Neuronal stem cell (in vitro differentiated cells): ENCODE measurements at regions not wholly inside any gene's neighbourhood (a gene's known extent, or its start where the extent isn't known, plus 50 kb on each side); places are given as distances from the start of the nearest gene placed in this dataset.
"Not testable (repeated sequence)": the region's sequence is repeated elsewhere in the genome, so short reads cannot be mapped to it uniquely, and the experiment has no call there.

Source experiments
- DNase-seq: peaks from one replicate; pipeline ENCODE4 v3.0.0-alpha.2; 2013; ENCODE audit warnings: low spot score
- H2AFZ ChIP-seq: one replicate; pipeline ENCODE4 v1.6.1; 2013; ENCODE audit warnings: mild to moderate bottlenecking, low read length, inconsistent platforms
- H2AK5ac ChIP-seq: 2 replicates; pipeline ENCODE4 v1.6.1; 2013; ENCODE audit warnings: low read depth, mild to moderate bottlenecking, inconsistent platforms, low read length, moderate library complexity, mixed read lengths
- H2BK120ac ChIP-seq: 2 replicates; pipeline ENCODE4 v1.6.1; 2013; ENCODE audit warnings: low read depth, mild to moderate bottlenecking, inconsistent platforms, low read length, moderate library complexity, mixed read lengths
- H2BK12ac ChIP-seq: one replicate; pipeline ENCODE4 v1.6.1; 2013; ENCODE audit warnings: low read length, inconsistent platforms
- H2BK15ac ChIP-seq: 2 replicates; pipeline ENCODE4 v1.6.1; 2013; ENCODE audit warnings: mild to moderate bottlenecking, low read length, inconsistent platforms, mixed read lengths
- H2BK5ac ChIP-seq: one replicate; pipeline ENCODE4 v1.6.1; 2013; ENCODE audit warnings: inconsistent platforms, mild to moderate bottlenecking, low read length, moderate library complexity
- H3K14ac ChIP-seq: one replicate; pipeline ENCODE4 v1.6.1; 2013; ENCODE audit warnings: low read length, inconsistent platforms
- H3K18ac ChIP-seq: 2 replicates; pipeline ENCODE4 v1.6.1; 2013; ENCODE audit warnings: low read length, inconsistent platforms
- H3K23ac ChIP-seq: 2 replicates; pipeline ENCODE4 v1.6.1; 2013; ENCODE audit warnings: low read depth, mild to moderate bottlenecking, mixed read lengths, low read length, inconsistent platforms; ENCODE audit not compliant: poor library complexity
- H3K27ac ChIP-seq: replicated peaks from 3 replicates; pipeline ENCODE4 v1.5.1; 2013; ENCODE audit warnings: low read length, inconsistent platforms
- H3K27me3 ChIP-seq, 3 experiments: 2 replicates each; pipeline ENCODE4 v1.6.1; 2013; ENCODE audit warnings: low read length in 3 of 3, mild to moderate bottlenecking in 2 of 3, inconsistent platforms in 1 of 3, low read depth in 1 of 3, mixed read lengths in 1 of 3, moderate library complexity in 1 of 3; ENCODE audit not compliant: control insufficient read depth in 3 of 3, insufficient read depth in 3 of 3
- H3K36me3 ChIP-seq, 2 donors: replicated peaks in 1 of 2; 2 replicates each; pipeline ENCODE4 v1.6.1; 2013; ENCODE audit warnings: low read length in 2 of 2; ENCODE audit not compliant: control insufficient read depth in 2 of 2, insufficient read depth in 2 of 2
- H3K4ac ChIP-seq: 2 replicates; pipeline ENCODE4 v1.6.1; 2013; ENCODE audit warnings: inconsistent platforms, mild to moderate bottlenecking, low read length, moderate library complexity
- H3K4me1 ChIP-seq, 2 donors: 1 replicate in 1 of 2; 2 replicates in 1 of 2; pipeline ENCODE4 v1.6.1; 2013; ENCODE audit warnings: low read length in 2 of 2, low read depth in 1 of 2; ENCODE audit not compliant: control insufficient read depth in 2 of 2, insufficient read depth in 1 of 2
- H3K4me2 ChIP-seq: one replicate; pipeline ENCODE4 v1.6.1; 2013; ENCODE audit warnings: mild to moderate bottlenecking, low read length, inconsistent platforms; ENCODE audit not compliant: insufficient read depth, poor library complexity, severe bottlenecking
- H3K4me3 ChIP-seq, 2 donors: 2 replicates each; pipeline ENCODE4 v1.5.1; 2013; ENCODE audit warnings: low read length in 2 of 2, mild to moderate bottlenecking in 2 of 2, inconsistent platforms in 1 of 2, moderate library complexity in 1 of 2
- H3K79me1 ChIP-seq: one replicate; pipeline ENCODE4 v1.6.1; 2013; ENCODE audit warnings: low read depth, mild to moderate bottlenecking, inconsistent platforms, low read length, moderate library complexity
- H3K9ac ChIP-seq: one replicate; pipeline ENCODE4 v1.6.1; 2013; ENCODE audit warnings: mild to moderate bottlenecking, low read depth, low read length, inconsistent platforms; ENCODE audit not compliant: poor library complexity
- H3K9me3 ChIP-seq, 2 donors: replicated peaks in 1 of 2; 2 replicates each; pipeline versions ENCODE3 to v1.6.1; 2013; ENCODE audit warnings: low read length in 2 of 2, mild to moderate bottlenecking in 2 of 2, inconsistent platforms in 1 of 2, low read depth in 1 of 2, mixed read lengths in 1 of 2, moderate library complexity in 1 of 2; ENCODE audit not compliant: control insufficient read depth in 2 of 2, insufficient read depth in 1 of 2
- H4K8ac ChIP-seq: one replicate; pipeline ENCODE4 v1.6.1; 2013; ENCODE audit warnings: low read depth, mild to moderate bottlenecking, inconsistent platforms, low read length, moderate library complexity
- H4K91ac ChIP-seq: one replicate; pipeline ENCODE4 v1.6.1; 2013; ENCODE audit warnings: low read length, low read depth, mild to moderate bottlenecking, inconsistent platforms; ENCODE audit not compliant: poor library complexity
- WGBS, 2 donors: extraction: QIAGEN DNeasy Blood & Tissue Kit; methylation state at CpG; one replicate each; pipeline ENCODE4 v1.1.7; 2013; ENCODE audit warnings: missing lambda C conversion rate in 2 of 2, mixed read lengths in 1 of 2; ENCODE audit not compliant: insufficient read length in 2 of 2, insufficient replicate concordance in 1 of 2; ENCODE audit errors: extremely low coverage in 2 of 2; 5-methylcytosine and 5-hydroxymethylcytosine counted together

DNA sequence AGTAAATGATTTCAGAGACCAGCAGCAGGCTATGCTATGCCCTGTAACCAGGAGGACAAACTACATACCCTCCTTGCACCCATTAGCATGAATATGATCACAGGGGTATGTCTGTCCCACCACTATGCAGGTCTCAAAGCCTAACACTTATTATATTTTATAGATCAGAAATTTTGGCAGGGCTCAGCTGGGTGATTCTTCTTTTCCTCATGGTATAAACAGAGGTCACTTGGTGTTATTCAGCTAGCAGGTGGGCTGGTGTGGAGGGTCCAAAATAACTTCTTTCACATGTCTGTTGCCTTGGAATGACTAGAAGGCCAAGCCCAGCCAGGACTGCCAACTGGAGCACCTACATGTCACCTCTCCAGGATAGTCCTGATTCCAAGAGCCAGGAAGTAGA is 252.9 kb downstream of the ARHGAP12 start:
- no peak overlapping the region for H3K14ac ChIP-seq
- no peak overlapping the region for H2AK5ac ChIP-seq
- peaks cover 15 to 17% of the 10 kb centered on the region in 2 donors for H3K4me1 ChIP-seq
- no peak overlapping the region for H2BK5ac ChIP-seq
- no peak overlapping the region for H3K4ac ChIP-seq
- H3K4me2 ChIP-seq = no peak overlapping the region
- no peak overlapping the region for H3K27ac ChIP-seq
- no peak overlapping the region for H2AFZ ChIP-seq
- H3K4me3 ChIP-seq = no peak overlapping the region
- H2BK120ac ChIP-seq = no peak overlapping the region
- H3K9me3 ChIP-seq = peaks cover 8 to 19% of the 10 kb centered on the region in 2 donors
- no peak overlapping the region for H3K18ac ChIP-seq
- DNase-seq = no peak
- no peak overlapping the region for H2BK12ac ChIP-seq
- H3K9ac ChIP-seq = no peak overlapping the region
- H4K91ac ChIP-seq = no peak overlapping the region
- H4K8ac ChIP-seq = no peak overlapping the region
- H2BK15ac ChIP-seq = no peak overlapping the region
- H3K36me3 ChIP-seq = no peaks in the 10 kb centered on the region
- H3K27me3 ChIP-seq = no peaks in the 10 kb centered on the region
- H3K79me1 ChIP-seq = no peaks in the 10 kb centered on the region
- H3K23ac ChIP-seq = no peak overlapping the region

GRCh38 chr10:31669357-31669756 is 259.3 kb downstream of the ARHGAP12 start:
- no peak overlapping the region for H3K14ac ChIP-seq
- no peak overlapping the region for H2BK120ac ChIP-seq
- H3K18ac ChIP-seq = no peak overlapping the region
- H3K4ac ChIP-seq = no peak overlapping the region
- H3K27me3 ChIP-seq = peaks cover 0 to 5% (median 0%) of the 10 kb centered on the region in 3 experiments
- H2BK15ac ChIP-seq = no peak overlapping the region
- no peaks in the 10 kb centered on the region for H3K36me3 ChIP-seq
- no peak overlapping the region for H3K9ac ChIP-seq
- no peak overlapping the region for H3K4me3 ChIP-seq
- no peak overlapping the region for H4K91ac ChIP-seq
- H3K79me1 ChIP-seq = no peaks in the 10 kb centered on the region
- no peak overlapping the region for H3K23ac ChIP-seq
- no CpG with 5 or more reads among the region's 1 CpG for WGBS, 2 donors
- H3K4me2 ChIP-seq = no peak overlapping the region
- H2BK12ac ChIP-seq = no peak overlapping the region
- H3K9me3 ChIP-seq = peaks cover 0 to 10% of the 10 kb centered on the region in 2 donors
- H2BK5ac ChIP-seq = no peak overlapping the region
- H2AFZ ChIP-seq = no peak overlapping the region
- H3K27ac ChIP-seq = no peak overlapping the region
- no peak overlapping the region for H4K8ac ChIP-seq
- H3K4me1 ChIP-seq = no peaks in the 10 kb centered on the region
- DNase-seq = no peak
- no peak overlapping the region for H2AK5ac ChIP-seq

GRCh38 chr10:31668326-31668725 is 260.3 kb downstream of the ARHGAP12 start:
- H3K9me3 ChIP-seq = peaks cover 0 to 4% of the 10 kb centered on the region in 2 donors
- no peak overlapping the region for H3K27ac ChIP-seq
- no peak for DNase-seq
- H3K4me2 ChIP-seq = no peak overlapping the region
- H4K8ac ChIP-seq = no peak overlapping the region
- no peak overlapping the region for H2BK15ac ChIP-seq
- peaks cover 0 to 5% (median 0%) of the 10 kb centered on the region in 3 experiments for H3K27me3 ChIP-seq
- no peak overlapping the region for H2BK5ac ChIP-seq
- H3K23ac ChIP-seq = no peak overlapping the region
- no peaks in the 10 kb centered on the region for H3K79me1 ChIP-seq
- H3K14ac ChIP-seq = no peak overlapping the region
- H3K18ac ChIP-seq = no peak overlapping the region
- H3K4me3 ChIP-seq = no peak overlapping the region
- no peak overlapping the region for H3K4ac ChIP-seq
- H2AK5ac ChIP-seq = no peak overlapping the region
- no peak overlapping the region for H3K9ac ChIP-seq
- no peak overlapping the region for H2BK120ac ChIP-seq
- H4K91ac ChIP-seq = no peak overlapping the region
- peaks cover 0 to 2% of the 10 kb centered on the region in 2 donors for H3K4me1 ChIP-seq
- H3K36me3 ChIP-seq = no peaks in the 10 kb centered on the region
- H2BK12ac ChIP-seq = no peak overlapping the region
- H2AFZ ChIP-seq = no peak overlapping the region

DNA sequence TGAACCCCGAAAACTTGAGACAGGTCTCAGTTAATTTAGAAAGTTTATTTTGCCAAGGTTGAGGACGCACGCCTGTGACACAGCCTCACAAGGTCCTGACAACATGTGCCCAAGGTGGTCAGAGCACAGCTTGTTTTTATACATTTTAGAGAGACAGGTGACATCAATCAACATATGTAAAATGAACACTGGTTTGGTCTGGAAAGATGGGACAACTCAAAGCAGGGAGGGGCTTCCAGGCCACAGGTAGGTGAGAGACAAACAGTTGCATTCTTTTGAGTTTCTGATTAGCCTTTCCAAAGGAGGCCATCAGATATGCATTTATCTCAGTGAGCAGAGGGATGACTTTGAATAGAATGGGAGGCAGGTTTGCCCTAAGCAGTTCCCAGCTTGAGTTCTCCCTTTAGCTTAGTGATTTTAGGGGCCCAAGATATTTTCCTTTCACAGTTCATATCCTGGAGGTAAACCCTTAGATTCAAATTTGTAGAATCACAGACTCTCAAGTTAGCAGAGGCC is 262.8 kb downstream of the ARHGAP12 start:
- not testable (repeated sequence) for H3K9me3 ChIP-seq, H3K4ac ChIP-seq, H4K8ac ChIP-seq, H3K4me2 ChIP-seq, H4K91ac ChIP-seq, H2BK120ac ChIP-seq, H2AK5ac ChIP-seq, H3K14ac ChIP-seq, H3K4me1 ChIP-seq, H3K9ac ChIP-seq, H2BK15ac ChIP-seq, H3K4me3 ChIP-seq, H2BK5ac ChIP-seq, H2BK12ac ChIP-seq, H3K79me1 ChIP-seq, H2AFZ ChIP-seq, H3K27me3 ChIP-seq, H3K27ac ChIP-seq, H3K18ac ChIP-seq, DNase-seq, H3K36me3 ChIP-seq
- no CpG with 5 or more reads among the region's 3 CpGs for WGBS, 2 donors
- H3K23ac ChIP-seq = peak overlapping the region; percentile 0
